Testis (tissue), 2 donors: ENCODE measurements at regions not wholly inside any gene's neighbourhood (a gene's known extent, or its start where the extent isn't known, plus 50 kb on each side); places are given as distances from the start of the nearest gene placed in this dataset.

Experiments used
- CTCF ChIP-seq, 3 experiments: fragments of 450-650 bp in 2 of 3; fragments of 200-600 bp in 1 of 3; sonication (generic) in 1 of 3; IDR thresholded peaks; one replicate each; pipeline ENCODE4 v1.5.1; 2016 to 2019; ENCODE audit warnings: antibody characterized with exemption in 3 of 3, mild to moderate bottlenecking in 2 of 3, moderate library complexity in 1 of 3
- POLR2A ChIP-seq: fragments of 450-650 bp; IDR thresholded peaks from one replicate; pipeline ENCODE4 v1.6.1; 2017; ENCODE audit warnings: antibody characterized with exemption, mild to moderate bottlenecking, moderate library complexity

- TF ChIP-seq CTCF (IDR thresholded peaks at IDR 0.05) (no peak), POLR2A (no peak)
Measured at GRCh38 chr9:61634192-61634591, 444.4 kb downstream of the SPATA31A7 start.
